HepG2 (cell line): ENCODE measurements at regions not wholly inside any gene's neighbourhood (a gene's known extent, or its start where the extent isn't known, plus 50 kb on each side); places are given as distances from the start of the nearest gene placed in this dataset.

Experiments used
- ATAC-seq: fragments of 200-7000 bp; cut with Tn5 transposase; 3 replicates; pipeline ENCODE4 v1.9.1; 2020; ENCODE audit warnings: mild to moderate bottlenecking, moderate library complexity
- BruUV-seq: library from RNA; stranded (reverse); fragments of 400-500 nt; replicated peaks from 2 replicates; lab custom pipeline; 2021; lab: Mats Ljungman, UMichigan
- CTCF ChIA-PET: fragments of 300-600 bp; formaldehyde crosslinking; extraction: SDS; loops from one replicate; lab custom pipeline; 2021; ENCODE audit warnings: low total read pairs, inconsistent platforms, low intra/inter-chr PET ratio; lab: Yijun Ruan, JAX
- POLR2A ChIA-PET: fragments of 350-600 bp; sonication (Branson Sonifier 250); formaldehyde crosslinking; loops from one replicate; lab custom pipeline; 2020; ENCODE audit warnings: antibody characterized with exemption, inconsistent platforms; lab: Yijun Ruan, JAX
- DNase-seq: peaks from one replicate; pipeline ENCODE4 v3.0.0-alpha.2; 2015; ENCODE audit warnings: low spot score
- FAIRE-seq: peaks from 3 replicates; lab custom pipeline; 2011; peaks lifted over from hg19 to GRCh38; lab: Jason Lieb, UNC
- H2AFZ ChIP-seq: one replicate; pipeline ENCODE4 v1.6.1; 2011; ENCODE audit warnings: low read length, inconsistent platforms
- H3K27ac ChIP-seq: fragments of 300-600 bp; 3 replicates; pipeline ENCODE4 v1.8.0; 2011; ENCODE audit warnings: mixed run types, mild to moderate bottlenecking, mixed read lengths, low read length, inconsistent platforms; ENCODE audit not compliant: insufficient read depth; ENCODE audit errors: extremely low read length
- H3K27me3 ChIP-seq, 2 experiments: fragments of 200-600 bp in 1 of 2; 2 replicates in 1 of 2; 3 replicates in 1 of 2; pipeline versions ENCODE4 v1.6.0 to v1.8.0; 2011; ENCODE audit warnings: low read length in 2 of 2, mild to moderate bottlenecking in 2 of 2, moderate library complexity in 2 of 2, inconsistent platforms in 1 of 2; ENCODE audit not compliant: insufficient read depth in 2 of 2, control insufficient read depth in 1 of 2
- H3K36me3 ChIP-seq, 2 experiments: fragments of 200-600 bp in 1 of 2; replicated peaks in 1 of 2; 2 replicates in 1 of 2; 3 replicates in 1 of 2; pipeline versions ENCODE4 v1.5.1 to v1.8.0; 2011; ENCODE audit warnings: low read length in 2 of 2, inconsistent platforms in 1 of 2; ENCODE audit not compliant: insufficient read depth in 2 of 2, control insufficient read depth in 1 of 2
- H3K4me1 ChIP-seq: 2 replicates; pipeline ENCODE4 v1.5.1; 2012; ENCODE audit warnings: low read length, inconsistent platforms; ENCODE audit not compliant: insufficient read depth
- H3K4me2 ChIP-seq: 2 replicates; pipeline ENCODE4 v1.6.0; 2011; ENCODE audit warnings: low read depth, low read length, inconsistent platforms
- H3K4me3 ChIP-seq, 3 experiments: fragments of 200-600 bp in 1 of 3; sonication (generic), shearing (Covaris generic) in 1 of 3; replicated peaks in 1 of 3; 2 replicates each; pipeline ENCODE4 v1.5.1; 2011 to 2016; ENCODE audit warnings: low read length in 3 of 3, inconsistent platforms in 2 of 3, low read depth in 2 of 3, mild to moderate bottlenecking in 2 of 3, control low read depth in 1 of 3, mixed read lengths in 1 of 3; ENCODE audit not compliant: insufficient read depth in 1 of 3
- H3K79me2 ChIP-seq: one replicate; pipeline ENCODE4 v1.6.1; 2011; ENCODE audit warnings: low read length, inconsistent platforms; ENCODE audit not compliant: insufficient read depth
- H3K9ac ChIP-seq: 2 replicates; pipeline ENCODE4 v1.6.0; 2011; ENCODE audit warnings: mild to moderate bottlenecking, low read depth, low read length, inconsistent platforms; ENCODE audit not compliant: insufficient read depth
- H3K9me3 ChIP-seq: 2 replicates; pipeline ENCODE4 v1.5.1; 2012; ENCODE audit warnings: mild to moderate bottlenecking, low read length
- H4K20me1 ChIP-seq: 2 replicates; pipeline ENCODE4 v1.6.0; 2011; ENCODE audit warnings: inconsistent platforms, mild to moderate bottlenecking, low read length, moderate library complexity; ENCODE audit not compliant: insufficient read depth
- EHMT2 ChIP-seq: fragments of 200-600 bp; sonication (generic); IDR thresholded peaks from 2 replicates; pipeline ENCODE4 v1.7.0; 2017; ENCODE audit warnings: antibody characterized with exemption, low read depth, low read length, borderline replicate concordance
- ELF3 ChIP-seq: IDR thresholded peaks from 2 replicates; pipeline ENCODE4 v1.6.1; 2016; ENCODE audit warnings: missing genetic modification reagents, missing compliant biosample characterization
- ESRRA ChIP-seq: sonication (generic); formaldehyde crosslinking; IDR thresholded peaks from 2 replicates; pipeline ENCODE4 v1.5.1; 2020; ENCODE audit warnings: mild to moderate bottlenecking, low read depth, missing genetic modification reagents
- FOXC1 ChIP-seq: sonication (generic); formaldehyde crosslinking; IDR thresholded peaks from 2 replicates; pipeline ENCODE4 v1.8.0; 2022; ENCODE audit warnings: mild to moderate bottlenecking, missing genetic modification reagents, borderline replicate concordance
- MZF1 ChIP-seq: sonication (generic); formaldehyde crosslinking; IDR thresholded peaks from 2 replicates; pipeline ENCODE4 v1.8.1; 2023; ENCODE audit warnings: mild to moderate bottlenecking, missing genetic modification reagents, borderline replicate concordance
- NR2F6 ChIP-seq, 2 experiments: IDR thresholded peaks; 2 replicates each; pipeline ENCODE4 v1.6.1; 2016; ENCODE audit warnings: antibody characterized with exemption in 1 of 2, mild to moderate bottlenecking in 1 of 2
- STAT5B ChIP-seq: sonication (generic); formaldehyde crosslinking; IDR thresholded peaks from 2 replicates; pipeline ENCODE4 v1.4.0; 2020; ENCODE audit warnings: missing genetic modification reagents
- TBX3 ChIP-seq: fragments of 450-650 bp; IDR thresholded peaks from 2 replicates; pipeline ENCODE4 v1.6.1; 2017; ENCODE audit warnings: antibody characterized with exemption, mild to moderate bottlenecking, inconsistent platforms, borderline replicate concordance
- ZNF546 ChIP-seq: sonication (generic); formaldehyde crosslinking; conservative IDR thresholded peaks from 2 replicates; pipeline ENCODE4 v1.8.1; 2023; ENCODE audit warnings: mild to moderate bottlenecking, missing genetic modification reagents
- in situ Hi-C: cut with HindIII; loops from 2 replicates; pipeline ENCODE4 v1.10.0; 2017; ENCODE audit warnings: low pct_unique_long_range_greater_than_20kb; ENCODE audit not compliant: extremely low pct_ligation_motif_present
- intact Hi-C: fragments of 100-400 bp; cut with micrococcal nuclease; formaldehyde crosslinking; loops from one replicate; pipeline ENCODE4 v1.10.0; 2022; ENCODE audit not compliant: unreplicated experiment
- TF ChIP-seq, protein P1 (sequence below): sonication (generic); formaldehyde crosslinking; IDR thresholded peaks from 2 replicates; pipeline ENCODE4 v1.8.0; 2022; ENCODE audit warnings: mild to moderate bottlenecking, missing genetic modification reagents, moderate library complexity
- TF ChIP-seq, protein P2 (sequence below): fragments of 450-650 bp; IDR thresholded peaks from 2 replicates; pipeline ENCODE4 v1.6.1; 2016

DNA sequence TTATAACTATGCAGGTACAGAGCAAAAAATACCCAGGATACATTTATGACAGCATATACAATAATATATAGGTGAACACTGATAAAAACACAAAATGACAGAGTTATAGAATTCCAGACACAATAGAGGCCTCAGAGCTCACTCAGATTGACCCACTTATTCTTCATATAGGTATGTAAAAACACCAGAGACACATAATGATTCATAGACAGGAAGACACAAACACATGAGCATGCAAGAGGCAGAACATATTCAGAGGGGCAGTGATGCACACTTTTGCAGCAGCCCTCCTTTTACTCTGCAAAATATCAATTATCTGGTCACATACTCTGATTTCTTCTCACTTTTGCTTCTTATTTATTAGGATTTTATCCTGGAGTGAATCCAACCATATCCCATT, 633.3 kb upstream of the ACVR2A start:
- no peaks in the 10 kb centered on the region for H3K4me1 ChIP-seq
- no peaks in the 10 kb centered on the region for H3K79me2 ChIP-seq
- no peak overlapping the region for H3K9ac ChIP-seq
- no peaks in the 10 kb centered on the region for H3K27me3 ChIP-seq
- ChIA-PET POLR2A (no interaction called here), CTCF (no interaction called here)
- no TSS peak for BruUV-seq
- no peak for DNase-seq
- H3K27ac ChIP-seq = no peak overlapping the region
- no peak for ATAC-seq
- H3K4me2 ChIP-seq = no peak overlapping the region
- in situ Hi-C loops = no loop called here
- peaks cover 75% of the 10 kb centered on the region for H3K9me3 ChIP-seq
- TF ChIP-seq, protein P1, sequence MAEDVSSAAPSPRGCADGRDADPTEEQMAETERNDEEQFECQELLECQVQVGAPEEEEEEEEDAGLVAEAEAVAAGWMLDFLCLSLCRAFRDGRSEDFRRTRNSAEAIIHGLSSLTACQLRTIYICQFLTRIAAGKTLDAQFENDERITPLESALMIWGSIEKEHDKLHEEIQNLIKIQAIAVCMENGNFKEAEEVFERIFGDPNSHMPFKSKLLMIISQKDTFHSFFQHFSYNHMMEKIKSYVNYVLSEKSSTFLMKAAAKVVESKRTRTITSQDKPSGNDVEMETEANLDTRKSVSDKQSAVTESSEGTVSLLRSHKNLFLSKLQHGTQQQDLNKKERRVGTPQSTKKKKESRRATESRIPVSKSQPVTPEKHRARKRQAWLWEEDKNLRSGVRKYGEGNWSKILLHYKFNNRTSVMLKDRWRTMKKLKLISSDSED (CRISPR knock-in tag) = no peak
- TF ChIP-seq ELF3 (CRISPR knock-in tag) = no peak
- TF ChIP-seq FOXC1 (CRISPR knock-in tag) = no peak
- TF ChIP-seq EHMT2 = no peak
- no peak for TF ChIP-seq MZF1 (CRISPR knock-in tag)
- TF ChIP-seq ZNF546 (CRISPR knock-in tag) = no peak
- no peak for TF ChIP-seq TBX3
- no peak for TF ChIP-seq STAT5B (CRISPR knock-in tag)
- no peak for TF ChIP-seq ESRRA (CRISPR knock-in tag)
- FAIRE-seq = no peak
- H3K36me3 ChIP-seq = no peaks in the 10 kb centered on the region
- H3K4me3 ChIP-seq = no peak overlapping the region
- no peak overlapping the region for H2AFZ ChIP-seq
- H4K20me1 ChIP-seq = no peaks in the 10 kb centered on the region
- intact Hi-C loops = no loop called here

DNA sequence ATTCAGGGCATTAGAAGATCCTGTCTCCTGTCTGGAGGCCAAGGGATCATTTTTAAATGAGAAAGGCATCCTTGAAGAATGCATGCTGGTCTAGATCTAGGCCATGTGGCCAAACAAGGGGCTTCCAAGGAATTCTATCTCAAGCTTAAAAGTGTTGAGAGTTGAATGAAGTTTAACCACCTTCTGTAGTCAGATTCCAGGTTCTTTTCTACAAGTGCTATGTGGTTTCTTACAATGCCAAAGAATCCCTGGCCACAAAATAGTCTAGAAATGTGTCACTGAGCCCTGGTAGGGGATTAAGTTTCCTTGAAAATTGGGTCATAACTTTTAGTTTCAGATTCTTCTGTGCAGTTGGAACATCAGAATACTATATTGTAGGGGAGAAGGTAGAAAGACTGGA, 640.7 kb upstream of the ACVR2A start:
- Histone ChIP-seq H3K4me1 (no peaks in the 10 kb centered on the region), H3K4me2 (no peak overlapping the region), H3K9me3 (peaks cover 56% of the 10 kb centered on the region), H3K79me2 (no peaks in the 10 kb centered on the region), H4K20me1 (no peaks in the 10 kb centered on the region), H3K27me3 (no peaks in the 10 kb centered on the region), H3K4me3 (no peak overlapping the region), H3K27ac (no peak overlapping the region), H2AFZ (no peak overlapping the region), H3K9ac (no peak overlapping the region), H3K36me3 (no peaks in the 10 kb centered on the region)
- no TSS peak for BruUV-seq
- CTCF ChIA-PET = no interaction called here
- ATAC-seq = no peak
- no peak for FAIRE-seq
- POLR2A ChIA-PET = no interaction called here
- intact Hi-C loops (no loop called here), in situ Hi-C loops (no loop called here)
- TF ChIP-seq NR2F6 (IDR thresholded peaks at IDR 0.05) = no peak
- no peak for TF ChIP-seq NR2F6 (CRISPR knock-in tag; IDR thresholded peaks at IDR 0.05)
- TF ChIP-seq, protein P2, sequence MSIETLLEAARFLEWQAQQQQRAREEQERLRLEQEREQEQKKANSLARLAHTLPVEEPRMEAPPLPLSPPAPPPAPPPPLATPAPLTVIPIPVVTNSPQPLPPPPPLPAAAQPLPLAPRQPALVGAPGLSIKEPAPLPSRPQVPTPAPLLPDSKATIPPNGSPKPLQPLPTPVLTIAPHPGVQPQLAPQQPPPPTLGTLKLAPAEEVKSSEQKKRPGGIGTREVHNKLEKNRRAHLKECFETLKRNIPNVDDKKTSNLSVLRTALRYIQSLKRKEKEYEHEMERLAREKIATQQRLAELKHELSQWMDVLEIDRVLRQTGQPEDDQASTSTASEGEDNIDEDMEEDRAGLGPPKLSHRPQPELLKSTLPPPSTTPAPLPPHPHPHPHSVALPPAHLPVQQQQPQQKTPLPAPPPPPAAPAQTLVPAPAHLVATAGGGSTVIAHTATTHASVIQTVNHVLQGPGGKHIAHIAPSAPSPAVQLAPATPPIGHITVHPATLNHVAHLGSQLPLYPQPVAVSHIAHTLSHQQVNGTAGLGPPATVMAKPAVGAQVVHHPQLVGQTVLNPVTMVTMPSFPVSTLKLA = peak; percentile 31; the same call in 1 of the 2 replicates
- DNase-seq = no peak
